Neural progenitor cell (in vitro differentiated cells): ENCODE measurements at regions not wholly inside any gene's neighbourhood (a gene's known extent, or its start where the extent isn't known, plus 50 kb on each side); places are given as distances from the start of the nearest gene placed in this dataset.

ENCODE experiments used
- CTCF ChIP-seq: fragments of 200-600 bp; sonication (generic); IDR thresholded peaks from 2 replicates; pipeline ENCODE4 v1.5.1; 2017; ENCODE audit warnings: antibody characterized with exemption, mild to moderate bottlenecking
- EZH2phosphoT487 ChIP-seq: fragments of 200-600 bp; sonication (generic); IDR thresholded peaks from 2 replicates; pipeline ENCODE4 v1.6.1; 2017; ENCODE audit warnings: antibody characterized with exemption

GRCh38 chr5:103929338-103930013, 366.9 kb upstream of the NUDT12 start:
- TF ChIP-seq CTCF (no peak), EZH2phosphoT487 (no peak)
